H1 (cell line): ENCODE measurements at regions not wholly inside any gene's neighbourhood (a gene's known extent, or its start where the extent isn't known, plus 50 kb on each side); places are given as distances from the start of the nearest gene placed in this dataset.

Experiments
- CTCF ChIA-PET: fragments of 300-600 bp; sonication (Branson Sonifier 250); formaldehyde crosslinking; loops from one replicate; lab custom pipeline; 2021; ENCODE audit not compliant: partially characterized antibody; lab: Charles Lee
- POLR2A ChIA-PET: fragments of 300-600 bp; sonication (Branson Sonifier 250); formaldehyde crosslinking; loops from one replicate; lab custom pipeline; 2021; ENCODE audit warnings: inconsistent platforms; ENCODE audit not compliant: partially characterized antibody; lab: Charles Lee
- DNase-seq, 2 experiments: peaks; one replicate each; pipeline versions ENCODE4 v3.0.0 to v3.0.0-alpha.2; 2010 to 2022; ENCODE audit warnings: low spot score in 2 of 2, low read depth in 1 of 2, mixed read lengths in 1 of 2
- FAIRE-seq: peaks from 2 replicates; lab custom pipeline; 2011; peaks lifted over from hg19 to GRCh38; lab: Jason Lieb, UNC
- H2AFZ ChIP-seq: 2 replicates; pipeline ENCODE4 v1.8.1; 2012; ENCODE audit warnings: low read length, inconsistent platforms
- H2AK5ac ChIP-seq: 2 replicates; pipeline ENCODE4 v1.6.1; 2013; ENCODE audit warnings: low read depth, low read length
- H2BK120ac ChIP-seq: replicated peaks from 2 replicates; pipeline ENCODE3; 2013; ENCODE audit warnings: low read depth, low read length, inconsistent platforms
- H2BK12ac ChIP-seq: 2 replicates; pipeline ENCODE4 v1.6.1; 2013; ENCODE audit warnings: low read depth, low read length
- H2BK15ac ChIP-seq: 2 replicates; pipeline ENCODE4 v1.6.1; 2013; ENCODE audit warnings: low read length
- H2BK20ac ChIP-seq: 2 replicates; pipeline ENCODE4 v1.6.1; 2013; ENCODE audit warnings: low read length
- H2BK5ac ChIP-seq: 2 replicates; pipeline ENCODE4 v1.6.1; 2013; ENCODE audit warnings: low read depth, low read length
- H3K14ac ChIP-seq: 2 replicates; pipeline ENCODE4 v1.6.1; 2013; ENCODE audit warnings: inconsistent platforms; ENCODE audit not compliant: insufficient read length
- H3K18ac ChIP-seq: 2 replicates; pipeline ENCODE4 v1.6.1; 2013; ENCODE audit warnings: low read length; ENCODE audit errors: extremely low read depth
- H3K23ac ChIP-seq: 2 replicates; pipeline ENCODE4 v1.6.1; 2013; ENCODE audit warnings: inconsistent platforms; ENCODE audit not compliant: insufficient read length
- H3K23me2 ChIP-seq: 2 replicates; pipeline ENCODE4 v1.6.1; 2013; ENCODE audit warnings: low read depth, low read length
- H3K27ac ChIP-seq: 2 replicates; pipeline ENCODE4 v1.6.1; 2011; ENCODE audit warnings: low read depth, low read length, inconsistent platforms
- H3K27me3 ChIP-seq, 4 experiments: replicated peaks in 1 of 4; 1 replicate in 1 of 4; 2 replicates in 3 of 4; pipeline versions ENCODE4 v1.6.1 to v1.8.1; 2011 to 2013; ENCODE audit warnings: low read length in 3 of 4, mild to moderate bottlenecking in 3 of 4, inconsistent platforms in 2 of 4, mixed read lengths in 2 of 4, moderate library complexity in 1 of 4; ENCODE audit not compliant: control insufficient read depth in 3 of 4, insufficient read depth in 3 of 4; ENCODE audit errors: extremely low read depth in 1 of 4
- H3K36me3 ChIP-seq, 4 experiments: 2 replicates each; pipeline versions ENCODE4 v1.6.1 to v1.8.1; 2011 to 2013; ENCODE audit warnings: mild to moderate bottlenecking in 4 of 4, low read length in 3 of 4, moderate library complexity in 2 of 4, control low read depth in 1 of 4, inconsistent platforms in 1 of 4; ENCODE audit not compliant: insufficient read depth in 4 of 4, control insufficient read depth in 2 of 4
- H3K4ac ChIP-seq: replicated peaks from 2 replicates; pipeline ENCODE3; 2013; ENCODE audit warnings: low read length, low read depth, mixed read lengths, inconsistent platforms; ENCODE audit not compliant: insufficient read length
- H3K4me1 ChIP-seq, 4 experiments: replicated peaks in 1 of 4; 1 replicate in 1 of 4; 2 replicates in 3 of 4; pipeline versions ENCODE4 v1.6.1 to v1.8.1; 2011 to 2013; ENCODE audit warnings: low read length in 3 of 4, inconsistent platforms in 2 of 4, mixed read lengths in 1 of 4; ENCODE audit not compliant: insufficient read depth in 4 of 4, control insufficient read depth in 3 of 4
- H3K4me2 ChIP-seq, 2 experiments: 2 replicates each; pipeline versions ENCODE4 v1.6.1 to v1.8.1; 2011 to 2013; ENCODE audit warnings: low read depth in 2 of 2, low read length in 2 of 2, control low read depth in 1 of 2, inconsistent platforms in 1 of 2, mild to moderate bottlenecking in 1 of 2; ENCODE audit not compliant: insufficient read depth in 1 of 2
- H3K4me3 ChIP-seq, 4 experiments: fragments of 200-600, 300-600 bp in 1 of 4; sonication (generic), shearing (Covaris generic), sonication (Bioruptor Twin) in 1 of 4; 2 replicates each; pipeline versions ENCODE4 v1.5.1 to v1.8.1; 2011 to 2016; ENCODE audit warnings: low read length in 4 of 4, low read depth in 3 of 4, control low read depth in 2 of 4, inconsistent platforms in 2 of 4, mild to moderate bottlenecking in 2 of 4, mixed read lengths in 1 of 4, moderate library complexity in 1 of 4; ENCODE audit not compliant: insufficient read depth in 2 of 4; ENCODE audit errors: extremely low read depth in 1 of 4
- H3K56ac ChIP-seq: replicated peaks from 2 replicates; pipeline ENCODE3; 2013; ENCODE audit warnings: low read depth, mild to moderate bottlenecking, mixed read lengths, low read length, inconsistent platforms; ENCODE audit not compliant: insufficient read length
- H3K79me1 ChIP-seq: 2 replicates; pipeline ENCODE4 v1.6.1; 2013; ENCODE audit warnings: low read depth, low read length, control low read depth
- H3K79me2 ChIP-seq, 2 experiments: 2 replicates each; pipeline versions ENCODE4 v1.6.1 to v1.8.1; 2012 to 2013; ENCODE audit warnings: low read length in 2 of 2, mild to moderate bottlenecking in 2 of 2, inconsistent platforms in 1 of 2; ENCODE audit not compliant: insufficient read depth in 2 of 2, control insufficient read depth in 1 of 2
- H3K9ac ChIP-seq, 4 experiments: replicated peaks in 1 of 4; 1 replicate in 1 of 4; 2 replicates in 3 of 4; pipeline versions ENCODE4 v1.6.1 to v1.8.1; 2011 to 2013; ENCODE audit warnings: low read depth in 3 of 4, low read length in 3 of 4, control low read depth in 2 of 4, mild to moderate bottlenecking in 2 of 4, moderate library complexity in 2 of 4, inconsistent platforms in 1 of 4; ENCODE audit errors: extremely low read depth in 1 of 4
- H3K9me3 ChIP-seq, 2 experiments: 2 replicates each; pipeline versions ENCODE4 v1.6.1 to v1.8.1; 2012 to 2013; ENCODE audit warnings: mild to moderate bottlenecking in 2 of 2, moderate library complexity in 2 of 2, control low read depth in 1 of 2, inconsistent platforms in 1 of 2, low read depth in 1 of 2, low read length in 1 of 2, mixed read lengths in 1 of 2; ENCODE audit not compliant: insufficient read depth in 2 of 2
- H4K20me1 ChIP-seq, 2 experiments: replicated peaks in 1 of 2; 2 replicates each; pipeline versions ENCODE3 to v1.8.1; 2011 to 2013; ENCODE audit warnings: inconsistent platforms in 2 of 2, low read length in 2 of 2, mild to moderate bottlenecking in 1 of 2; ENCODE audit not compliant: insufficient read depth in 2 of 2, control insufficient read depth in 1 of 2
- H4K5ac ChIP-seq: 2 replicates; pipeline ENCODE4 v1.6.1; 2013; ENCODE audit warnings: low read length, low read depth, mixed read lengths, inconsistent platforms; ENCODE audit not compliant: insufficient read length
- H4K8ac ChIP-seq: 2 replicates; pipeline ENCODE4 v1.8.0; 2013; ENCODE audit warnings: mild to moderate bottlenecking, moderate library complexity, low read length, inconsistent platforms; ENCODE audit not compliant: insufficient read depth; ENCODE audit errors: extremely low read depth
- H4K91ac ChIP-seq: replicated peaks from 2 replicates; pipeline ENCODE3; 2013; ENCODE audit warnings: low read length, mixed read lengths, inconsistent platforms; ENCODE audit not compliant: insufficient read length
- ASH2L ChIP-seq: fragments of 200-600, 300-600 bp; sonication (generic); IDR thresholded peaks from one replicate; pipeline ENCODE4 v1.7.1; 2017; ENCODE audit warnings: low read length
- BACH1 ChIP-seq: IDR thresholded peaks from 2 replicates; pipeline ENCODE4 v1.6.1; 2012; ENCODE audit warnings: low read length, improper control_type of control experiment
- CBX8 ChIP-seq: fragments of 300-800, 300-1000 bp; sonication (generic); IDR thresholded peaks from 2 replicates; pipeline ENCODE4 v1.7.1; 2016; ENCODE audit warnings: low read depth, low read length, borderline replicate concordance
- CHD1 ChIP-seq: IDR thresholded peaks from 2 replicates; pipeline ENCODE4 v1.6.1; 2012; ENCODE audit warnings: low read depth, low read length, improper control_type of control experiment
- GABPA ChIP-seq: IDR thresholded peaks from 2 replicates; pipeline ENCODE4 v1.6.1; 2011; ENCODE audit warnings: mild to moderate bottlenecking, low read length, moderate library complexity, borderline replicate concordance; ENCODE audit not compliant: insufficient read depth
- MAFK ChIP-seq: IDR thresholded peaks from 2 replicates; pipeline ENCODE4 v1.6.1; 2012; ENCODE audit warnings: low read depth, mild to moderate bottlenecking, improper control_type of control experiment, low read length
- POLR2A ChIP-seq, 2 experiments: IDR thresholded peaks; 1 replicate in 1 of 2; 2 replicates in 1 of 2; pipeline ENCODE4 v1.6.1; 2011; ENCODE audit warnings: low read depth in 2 of 2, low read length in 2 of 2, mild to moderate bottlenecking in 2 of 2; ENCODE audit errors: control extremely low read depth in 1 of 2
- POLR2AphosphoS5 ChIP-seq: IDR thresholded peaks from 2 replicates; pipeline ENCODE4 v1.6.1; 2011; ENCODE audit warnings: low read depth, low read length
- RAD21 ChIP-seq, 2 experiments: IDR thresholded peaks in 1 of 2; conservative IDR thresholded peaks in 1 of 2; 2 replicates each; pipeline ENCODE4 v1.6.1; 2011; ENCODE audit warnings: low read depth in 2 of 2, low read length in 2 of 2, improper control_type of control experiment in 1 of 2, inconsistent platforms in 1 of 2, mild to moderate bottlenecking in 1 of 2, moderate library complexity in 1 of 2
- RXRA ChIP-seq: IDR thresholded peaks from 2 replicates; pipeline ENCODE4 v1.6.1; 2011; ENCODE audit warnings: low read depth, mild to moderate bottlenecking, low read length, moderate library complexity; ENCODE audit not compliant: insufficient read depth
- SIRT6 ChIP-seq: IDR thresholded peaks from one replicate; pipeline ENCODE4 v1.7.1; 2012; ENCODE audit warnings: low read length, inconsistent platforms
- SP2 ChIP-seq: IDR thresholded peaks from 2 replicates; pipeline ENCODE4 v1.6.1; 2012; ENCODE audit warnings: mild to moderate bottlenecking, low read length, inconsistent platforms
- SUZ12 ChIP-seq: fragments of 200-600 bp; sonication (generic); IDR thresholded peaks from 2 replicates; pipeline ENCODE4 v1.6.1; 2012; ENCODE audit warnings: mild to moderate bottlenecking, inconsistent platforms, low read length, moderate library complexity, mixed read lengths
- ZNF274 ChIP-seq: IDR thresholded peaks from 2 replicates; pipeline ENCODE4 v1.7.0; 2012; ENCODE audit warnings: low read length, borderline replicate concordance; ENCODE audit errors: extremely low read depth
- WGBS, 2 experiments: shearing (Covaris generic) in 1 of 2; methylation state at CpG; one replicate each; pipeline versions ENCODE4 v1.1.6 to v1.1.7; 2013 to 2015; ENCODE audit warnings: low lambda C conversion rate in 2 of 2, mixed read lengths in 2 of 2, inconsistent platforms in 1 of 2, low coverage in 1 of 2, missing lambda C conversion rate in 1 of 2; ENCODE audit not compliant: insufficient replicate concordance in 2 of 2, insufficient coverage in 1 of 2, insufficient read length in 1 of 2; ENCODE audit errors: extremely low coverage in 1 of 2, missing lambda C conversion rate in 1 of 2; 5-methylcytosine and 5-hydroxymethylcytosine counted together

GRCh38 chr1:29467989-29468900, 231.9 kb downstream of the PTPRU start:
- Histone ChIP-seq H4K91ac (no peak overlapping the region), H3K27ac (no peak overlapping the region), H3K56ac (no peak overlapping the region), H3K23ac (no peak overlapping the region), H3K18ac (no peak overlapping the region), H3K79me1 (no peaks in the 10 kb centered on the region), H3K4me3 (no peak overlapping the region), H3K23me2 (no peaks in the 10 kb centered on the region), H3K79me2 (no peaks in the 10 kb centered on the region), H3K9ac (no peak overlapping the region), H3K36me3 (no peaks in the 10 kb centered on the region), H3K9me3 (peaks cover 7 to 11% of the 10 kb centered on the region in 2 experiments; a peak in 3 of 4 replicates), H2BK12ac (no peak overlapping the region), H2BK15ac (no peak overlapping the region), H2AFZ (no peak overlapping the region), H3K4me1 (peaks cover 0 to 3% (median 2%) of the 10 kb centered on the region in 4 experiments; a peak in 2 of 7 replicates), H4K8ac (no peak overlapping the region), H4K20me1 (no peaks in the 10 kb centered on the region), H4K5ac (no peak overlapping the region), H3K4ac (no peak overlapping the region), H3K4me2 (no peak overlapping the region), H2AK5ac (no peak overlapping the region), H3K27me3 (no peaks in the 10 kb centered on the region), H2BK120ac (no peak overlapping the region), H3K14ac (no peak overlapping the region), H2BK5ac (no peak overlapping the region), H2BK20ac (no peak overlapping the region)
- WGBS, 2 experiments: 86% methylated on average over 10 of the region's 10 CpGs; no CpG with 5 or more reads in 1 of the 2 experiments
- FAIRE-seq: no peak
- ChIA-PET CTCF (interaction anchor here (0.9 to 1.5 kb wide), 2 partner anchors 52 to 229 kb away, joined by 3 read pairs; no protein-coding TSS in a partner anchor), POLR2A (no interaction called here)
- DNase-seq: no peak
- no peak for TF ChIP-seq ZNF274
- no peak for TF ChIP-seq ASH2L
- no peak for TF ChIP-seq RAD21 (IDR thresholded peaks at IDR 0.05 in 1 of 2, conservative IDR thresholded peaks at IDR 0.05 in 1 of 2; ENCODE audit: low read depth in 2 of 2, low read length in 2 of 2)
- no peak for TF ChIP-seq POLR2A (IDR thresholded peaks at IDR 0.05; ENCODE audit: control extremely low read depth in 1 of 2, low read depth in 2 of 2, low read length in 2 of 2)
- no peak for TF ChIP-seq GABPA
- TF ChIP-seq RXRA: no peak
- TF ChIP-seq SUZ12: no peak
- no peak for TF ChIP-seq SIRT6
- no peak for TF ChIP-seq SP2
- no peak for TF ChIP-seq CHD1
- TF ChIP-seq CBX8: no peak
- TF ChIP-seq BACH1: no peak
- TF ChIP-seq POLR2AphosphoS5: no peak
- no peak for TF ChIP-seq MAFK
